IMR-90 (cell line): ENCODE measurements at regions not wholly inside any gene's neighbourhood (a gene's known extent, or its start where the extent isn't known, plus 50 kb on each side); places are given as distances from the start of the nearest gene placed in this dataset.

Experiments used
- ATAC-seq: fragments of 200-7000 bp; cut with Tn5 transposase; 2 replicates; pipeline ENCODE4 v1.9.1; 2020; ENCODE audit warnings: low read depth, mild to moderate bottlenecking, moderate library complexity
- BruUV-seq: library from RNA; stranded (reverse); fragments of 400-500 nt; replicated peaks from 2 replicates; lab custom pipeline; 2021; lab: Mats Ljungman, UMichigan
- CTCF ChIA-PET: fragments of 300-600 bp; formaldehyde crosslinking; extraction: SDS; loops from one replicate; lab custom pipeline; 2021; ENCODE audit warnings: antibody characterized with exemption; lab: Yijun Ruan, JAX
- POLR2A ChIA-PET: fragments of 300-600 bp; sonication (Branson Sonifier 250); formaldehyde crosslinking; loops from one replicate; lab custom pipeline; 2022; ENCODE audit warnings: antibody characterized with exemption; ENCODE audit not compliant: unreplicated experiment; lab: Charles Lee
- DNase-seq: peaks from one replicate; pipeline ENCODE4 v3.0.0; 2013
- H2AFZ ChIP-seq: replicated peaks from 2 replicates; pipeline ENCODE3; 2013; ENCODE audit warnings: low read length, mild to moderate bottlenecking; ENCODE audit not compliant: poor library complexity
- H2AK5ac ChIP-seq: 2 replicates; pipeline ENCODE4 v1.6.1; 2013; ENCODE audit warnings: low read depth, low read length, inconsistent platforms
- H2AK9ac ChIP-seq: replicated peaks from 2 replicates; pipeline ENCODE3; 2013; ENCODE audit warnings: mild to moderate bottlenecking, low read depth, low read length, moderate library complexity; ENCODE audit not compliant: poor library complexity
- H2BK120ac ChIP-seq: 2 replicates; pipeline ENCODE4 v1.6.1; 2013; ENCODE audit warnings: low read depth, low read length, inconsistent platforms
- H2BK15ac ChIP-seq: 3 replicates; pipeline ENCODE4 v1.6.1; 2013; ENCODE audit warnings: low read depth, low read length, inconsistent platforms
- H2BK20ac ChIP-seq: 2 replicates; pipeline ENCODE4 v1.6.1; 2013; ENCODE audit warnings: low read depth, mild to moderate bottlenecking, inconsistent platforms, low read length, moderate library complexity
- H2BK5ac ChIP-seq: 2 replicates; pipeline ENCODE4 v1.6.1; 2013; ENCODE audit warnings: mild to moderate bottlenecking, low read depth, low read length, inconsistent platforms; ENCODE audit not compliant: poor library complexity, severe bottlenecking
- H3K14ac ChIP-seq: replicated peaks from 2 replicates; pipeline ENCODE4 v1.6.1; 2013; ENCODE audit warnings: low read depth, low read length, inconsistent platforms
- H3K18ac ChIP-seq: 2 replicates; pipeline ENCODE4 v1.6.1; 2013; ENCODE audit warnings: low read depth, low read length, control low read depth
- H3K23ac ChIP-seq: 2 replicates; pipeline ENCODE4 v1.6.1; 2013; ENCODE audit warnings: low read depth, low read length, inconsistent platforms
- H3K27ac ChIP-seq: 2 replicates; pipeline ENCODE4 v1.5.1; 2013; ENCODE audit warnings: mild to moderate bottlenecking, control low read depth, low read length; ENCODE audit not compliant: insufficient read depth
- H3K27me3 ChIP-seq: 2 replicates; pipeline ENCODE4 v1.6.1; 2013; ENCODE audit warnings: low read length; ENCODE audit not compliant: control insufficient read depth, insufficient read depth
- H3K36me3 ChIP-seq: 2 replicates; pipeline ENCODE4 v1.6.1; 2013; ENCODE audit warnings: low read length, mixed read lengths; ENCODE audit not compliant: control insufficient read depth, insufficient read depth
- H3K4ac ChIP-seq: 2 replicates; pipeline ENCODE4 v1.6.1; 2013; ENCODE audit warnings: low read depth, low read length, inconsistent platforms
- H3K4me1 ChIP-seq: 2 replicates; pipeline ENCODE4 v1.6.1; 2013; ENCODE audit warnings: low read length, mixed read lengths; ENCODE audit not compliant: control insufficient read depth, insufficient read depth
- H3K4me2 ChIP-seq: 2 replicates; pipeline ENCODE4 v1.6.1; 2013; ENCODE audit warnings: low read depth, mild to moderate bottlenecking, control low read depth, low read length, moderate library complexity
- H3K4me3 ChIP-seq: 2 replicates; pipeline ENCODE4 v1.5.1; 2013; ENCODE audit warnings: low read depth, mild to moderate bottlenecking, control low read depth, low read length, moderate library complexity; ENCODE audit not compliant: insufficient read depth
- H3K56ac ChIP-seq: 2 replicates; pipeline ENCODE4 v1.6.1; 2013; ENCODE audit warnings: low read length, inconsistent platforms; ENCODE audit not compliant: insufficient read depth; ENCODE audit errors: extremely low read depth
- H3K79me1 ChIP-seq, 2 experiments: 2 replicates each; pipeline ENCODE4 v1.6.1; 2013; ENCODE audit warnings: low read length in 2 of 2, inconsistent platforms in 1 of 2, low read depth in 1 of 2
- H3K9ac ChIP-seq: 2 replicates; pipeline ENCODE4 v1.6.1; 2013; ENCODE audit warnings: low read depth, low read length, control low read depth
- H3K9me1 ChIP-seq: 2 replicates; pipeline ENCODE4 v1.6.1; 2013; ENCODE audit warnings: low read length, inconsistent platforms; ENCODE audit not compliant: insufficient read depth
- H3K9me3 ChIP-seq: 2 replicates; pipeline ENCODE4 v1.6.1; 2013; ENCODE audit warnings: low read length; ENCODE audit not compliant: control insufficient read depth, insufficient read depth
- H4K20me1 ChIP-seq: 2 replicates; pipeline ENCODE4 v1.6.1; 2013; ENCODE audit warnings: low read length, inconsistent platforms; ENCODE audit not compliant: insufficient read depth
- H4K5ac ChIP-seq: 2 replicates; pipeline ENCODE4 v1.6.1; 2013; ENCODE audit warnings: mild to moderate bottlenecking, low read depth, low read length, control low read depth
- H4K8ac ChIP-seq, 2 experiments: 2 replicates each; pipeline ENCODE4 v1.6.1; 2013; ENCODE audit warnings: low read depth in 2 of 2, low read length in 2 of 2, control low read depth in 1 of 2, inconsistent platforms in 1 of 2
- H4K91ac ChIP-seq: 2 replicates; pipeline ENCODE4 v1.6.1; 2013; ENCODE audit warnings: low read depth, low read length, inconsistent platforms; ENCODE audit not compliant: insufficient read depth
- CEBPB ChIP-seq: IDR thresholded peaks from 2 replicates; pipeline ENCODE4 v1.6.1; 2012; ENCODE audit warnings: low read depth, low read length, improper control_type of control experiment
- CHD1 ChIP-seq: IDR thresholded peaks from 2 replicates; pipeline ENCODE4 v1.6.1; 2012; ENCODE audit warnings: low read depth, low read length, improper control_type of control experiment
- FOS ChIP-seq: fragments of 150-350 bp; IDR thresholded peaks from 2 replicates; pipeline ENCODE4 v1.6.1; 2016; ENCODE audit warnings: low read depth, low read length
- WGBS, 2 experiments: methylation state at CpG; one replicate each; pipeline versions ENCODE4 v1.1.5 to v1.1.7; 2013; ENCODE audit warnings: missing lambda C conversion rate in 2 of 2; ENCODE audit not compliant: insufficient read length in 1 of 2; ENCODE audit errors: extremely low coverage in 2 of 2; 5-methylcytosine and 5-hydroxymethylcytosine counted together
- dilution Hi-C: fragments of 300-500 bp; cut with HindIII; formaldehyde crosslinking; loops from one replicate; pipeline ENCODE4 v1.14.3; 2018; ENCODE audit warnings: low sequenced_read_pairs; ENCODE audit not compliant: unreplicated experiment
- in situ Hi-C: fragments of 300-500 bp; cut with MboI; formaldehyde crosslinking; loops from 3 replicates; pipeline ENCODE4 v1.14.3; 2019; ENCODE audit warnings: low sequenced_read_pairs, inconsistent platforms, mixed read lengths
- intact Hi-C: fragments of 100-400 bp; cut with micrococcal nuclease; formaldehyde crosslinking; loops from 2 replicates; pipeline ENCODE4 v1.10.0; 2022

- CTCF ChIA-PET = interaction anchor here (0.6 kb wide), 1 partner anchor 234 kb away, joined by 3 read pairs; no protein-coding TSS in a partner anchor
- intact Hi-C loops = no loop called here
- POLR2A ChIA-PET = no interaction called here
These were observed 168.5 kb upstream of the TARS1 start for GRCh38 chr5:33272288-33272687.

More at GRCh38 chr5:33272288-33272687, 168.5 kb upstream of the TARS1 start:
- Histone ChIP-seq H3K9me1 (peaks cover 4% of the 10 kb centered on the region), H3K9ac (no peak overlapping the region), H3K18ac (peak overlapping the region; percentile 67; the same call in 1 of the 2 replicates), H4K91ac (no peak overlapping the region), H2BK20ac (peak overlapping the region; percentile 84; the same call in 1 of the 2 replicates), H4K8ac (peak overlapping the region in 1 of 2 experiments; percentile 39; a peak in 1 of 4 replicates), H3K4me2 (peak overlapping the region; percentile 91; the same call in 1 of the 2 replicates), H4K5ac (peak overlapping the region; percentile 87; the same call in 1 of the 2 replicates), H2AK5ac (0 out of 2 replicates have a peak overlapping the region, but pooled peaks have one; percentile 13), H2AFZ (no peak overlapping the region), H3K4ac (no peak overlapping the region; the same call in 1 of the 2 replicates), H2BK15ac (no peak overlapping the region), H3K14ac (no peak overlapping the region), H4K20me1 (no peaks in the 10 kb centered on the region), H3K36me3 (no peaks in the 10 kb centered on the region), H2AK9ac (no peak overlapping the region), H3K79me1 (no peaks in the 10 kb centered on the region), H3K27ac (no peak overlapping the region), H3K27me3 (no peaks in the 10 kb centered on the region), H2BK120ac (peak overlapping the region; percentile 71; the same call in 1 of the 2 replicates), H2BK5ac (peak overlapping the region; percentile 98), H3K9me3 (no peaks in the 10 kb centered on the region), H3K4me3 (no peak overlapping the region), H3K23ac (no peak overlapping the region), H3K56ac (no peak overlapping the region), H3K4me1 (peaks cover 9% of the 10 kb centered on the region; the same call in 1 of the 2 replicates)
- peak; percentile 89 for ATAC-seq
- dilution Hi-C loops (no loop called here), in situ Hi-C loops (no loop called here)
- DNase-seq = peak; percentile 94
- TF ChIP-seq CHD1 (no peak), CEBPB (peak; percentile 56; the same call in 1 of the 2 replicates), FOS (peak; percentile 73)
- WGBS, 2 experiments = no CpG with 5 or more reads among the region's 3 CpGs
- BruUV-seq = no TSS peak
